AG04449 (cell line): ENCODE measurements at regions not wholly inside any gene's neighbourhood (a gene's known extent, or its start where the extent isn't known, plus 50 kb on each side); places are given as distances from the start of the nearest gene placed in this dataset.

Experiments used
- CTCF ChIA-PET: fragments of 350-600 bp; formaldehyde crosslinking; extraction: SDS; loops from one replicate; lab custom pipeline; 2021; ENCODE audit warnings: antibody characterized with exemption; lab: Yijun Ruan, JAX
- POLR2A ChIA-PET: fragments of 400-600, 350-600 bp; formaldehyde crosslinking; extraction: SDS; loops from one replicate; lab custom pipeline; 2020; ENCODE audit warnings: antibody characterized with exemption, inconsistent platforms; lab: Yijun Ruan, JAX
- DNase-seq: peaks from one replicate; pipeline ENCODE4 v3.0.0-alpha.2; 2010; ENCODE audit warnings: low read depth, low spot score
- H3K4me3 ChIP-seq: 2 replicates; pipeline ENCODE4 v1.5.1; 2011; ENCODE audit warnings: low read depth, mild to moderate bottlenecking, control low read depth, low read length
- CTCF ChIP-seq: IDR thresholded peaks from one replicate; pipeline ENCODE4 v1.5.1; 2011; ENCODE audit warnings: mild to moderate bottlenecking, moderate library complexity, low read length, control low read depth, inconsistent platforms; ENCODE audit not compliant: insufficient read depth; ENCODE audit errors: missing control alignments

GRCh38 chr5:171628633-171628974, 157.0 kb upstream of the SMIM23 start:
- POLR2A ChIA-PET, result no interaction called here
- no peak overlapping the region for H3K4me3 ChIP-seq
- TF ChIP-seq CTCF, result no peak
- no peak for DNase-seq
- CTCF ChIA-PET, result interaction anchor here (1.0 to 8.3 kb wide), 4 partner anchors 10 to 281 kb away, joined by 3 to 112 read pairs (median 4); no protein-coding TSS in a partner anchor

- ChIA-PET POLR2A (interaction anchor here (1.5 kb wide), 1 partner anchor 107 kb away, joined by 4 read pairs; no protein-coding TSS in a partner anchor), CTCF (interaction anchor here (0.6 to 8.3 kb wide), 22 partner anchors 8 to 430 kb away, joined by 3 to 112 read pairs (median 4); partner anchors contain the start of gene FGF18)
- DNase-seq, result no peak
- no peak overlapping the region for H3K4me3 ChIP-seq
- no peak for TF ChIP-seq CTCF
Measured at GRCh38 chr5:171629221-171629620, 156.4 kb upstream of the SMIM23 start.

GRCh38 chr5:171629628-171630349, 155.8 kb upstream of the SMIM23 start:
- ChIA-PET CTCF (interaction anchor here (0.6 to 8.3 kb wide), 26 partner anchors 8 to 429 kb away, joined by 3 to 112 read pairs (median 4); partner anchors contain the start of gene FGF18), POLR2A (interaction anchor here (1.5 kb wide), 1 partner anchor 108 kb away, joined by 4 read pairs; no protein-coding TSS in a partner anchor)
- peak overlapping the region; percentile 20; the same call in 1 of the 2 replicates for H3K4me3 ChIP-seq
- no peak for DNase-seq
- peak; percentile 76 for TF ChIP-seq CTCF

- ChIA-PET CTCF (interaction anchor here (0.7 to 8.3 kb wide), 26 partner anchors 10 to 406 kb away, joined by 3 to 112 read pairs (median 4); partner anchors contain the start of gene FGF18), POLR2A (interaction anchor here (1.5 kb wide), 1 partner anchor 109 kb away, joined by 4 read pairs; no protein-coding TSS in a partner anchor)
- DNase-seq, result no peak
- TF ChIP-seq CTCF, result no peak
- peak overlapping the region; percentile 20; the same call in 1 of the 2 replicates for H3K4me3 ChIP-seq
Measured at GRCh38 chr5:171630350-171631065, 155.1 kb upstream of the SMIM23 start.

- H3K4me3 ChIP-seq, result no peak overlapping the region
- POLR2A ChIA-PET, result no interaction called here
- no peak for TF ChIP-seq CTCF
- CTCF ChIA-PET, result interaction anchor here (0.8 to 8.3 kb wide), 3 partner anchors 214 to 277 kb away, joined by 3 to 112 read pairs (median 11); partner anchors contain the start of gene FGF18
- DNase-seq, result no peak
Measured at GRCh38 chr5:171632616-171633015, 153.0 kb upstream of the SMIM23 start.
